Smooth muscle cell (in vitro differentiated cells): ENCODE measurements at regions not wholly inside any gene's neighbourhood (a gene's known extent, or its start where the extent isn't known, plus 50 kb on each side); places are given as distances from the start of the nearest gene placed in this dataset.

Experiments
- DNase-seq: peaks from one replicate; lab custom pipeline; 2025; ENCODE audit not compliant: unreplicated experiment; lab: John Stamatoyannopoulos, UW
- H2AFZ ChIP-seq: fragments of 200-600 bp; sonication (generic); 2 replicates; pipeline ENCODE4 v1.6.0; 2016; ENCODE audit warnings: antibody characterized with exemption, low read depth, mild to moderate bottlenecking
- H3F3A ChIP-seq: fragments of 200-600 bp; sonication (generic); 2 replicates; pipeline ENCODE4 v1.6.0; 2017; ENCODE audit warnings: antibody characterized with exemption, low read depth
- H3K27ac ChIP-seq: fragments of 200-600 bp; sonication (generic); 2 replicates; pipeline ENCODE4 v1.5.1; 2016; ENCODE audit warnings: low read depth, mild to moderate bottlenecking
- H3K27me3 ChIP-seq: fragments of 200-600 bp; sonication (generic); 2 replicates; pipeline ENCODE4 v1.6.1; 2016; ENCODE audit warnings: low read depth, mild to moderate bottlenecking
- H3K36me3 ChIP-seq: fragments of 200-600 bp; sonication (generic); 2 replicates; pipeline ENCODE4 v1.5.1; 2016; ENCODE audit warnings: low read depth
- H3K4me1 ChIP-seq: fragments of 200-600 bp; sonication (generic); 2 replicates; pipeline ENCODE4 v1.5.1; 2016; ENCODE audit warnings: low read depth
- H3K4me2 ChIP-seq: fragments of 200-600 bp; sonication (generic); 2 replicates; pipeline ENCODE4 v1.6.0; 2016; ENCODE audit warnings: mild to moderate bottlenecking
- H3K4me3 ChIP-seq: fragments of 200-600 bp; sonication (generic); 2 replicates; pipeline ENCODE4 v1.5.1; 2016; ENCODE audit warnings: mild to moderate bottlenecking
- H3K79me2 ChIP-seq: fragments of 200-600 bp; sonication (generic); 2 replicates; pipeline ENCODE4 v1.6.0; 2016; ENCODE audit warnings: low read depth, mild to moderate bottlenecking
- H3K9ac ChIP-seq: fragments of 200-600 bp; sonication (generic); 2 replicates; pipeline ENCODE4 v1.6.0; 2016; ENCODE audit warnings: low read depth
- H3K9me3 ChIP-seq: fragments of 200-600 bp; sonication (generic); replicated peaks from 2 replicates; pipeline ENCODE4 v1.5.1; 2016; ENCODE audit warnings: low read depth
- H4K20me1 ChIP-seq: fragments of 200-600 bp; sonication (generic); 2 replicates; pipeline ENCODE4 v1.6.0; 2016; ENCODE audit warnings: low read depth
- CTCF ChIP-seq: fragments of 200-600 bp; sonication (generic); IDR thresholded peaks from 2 replicates; pipeline ENCODE4 v1.5.1; 2017; ENCODE audit warnings: borderline replicate concordance, mild to moderate bottlenecking, antibody characterized with exemption; ENCODE audit not compliant: insufficient read depth, poor library complexity, severe bottlenecking
- WGBS: methylation state at CpG from one replicate; pipeline ENCODE4 v1.1.7; 2016; ENCODE audit warnings: low lambda C conversion rate; 5-methylcytosine and 5-hydroxymethylcytosine counted together

GRCh38 chr12:17333287-17333686, 727.3 kb upstream of the LMO3 start:
- Histone ChIP-seq H3K79me2 (no peaks in the 10 kb centered on the region), H3K36me3 (no peaks in the 10 kb centered on the region), H3K27ac (no peak overlapping the region), H3K4me2 (no peak overlapping the region), H3K9ac (no peak overlapping the region), H3K4me3 (no peak overlapping the region), H4K20me1 (no peaks in the 10 kb centered on the region), H3K4me1 (no peaks in the 10 kb centered on the region), H3F3A (no peaks in the 10 kb centered on the region), H3K9me3 (no peaks in the 10 kb centered on the region), H3K27me3 (no peaks in the 10 kb centered on the region), H2AFZ (no peak overlapping the region)
- no peak for DNase-seq
- 89% methylated on average over 3 of the region's 3 CpGs for WGBS
- no peak for TF ChIP-seq CTCF

- H3K27me3 ChIP-seq: no peaks in the 10 kb centered on the region
- no peak overlapping the region for H3K4me2 ChIP-seq
- no peaks in the 10 kb centered on the region for H3F3A ChIP-seq
- no peak overlapping the region for H3K27ac ChIP-seq
- H3K79me2 ChIP-seq: no peaks in the 10 kb centered on the region
- no peaks in the 10 kb centered on the region for H3K36me3 ChIP-seq
- WGBS: 32% methylated on average over 2 of the region's 2 CpGs
- no peaks in the 10 kb centered on the region for H3K9me3 ChIP-seq
- H3K4me1 ChIP-seq: no peaks in the 10 kb centered on the region
- DNase-seq: no peak
- no peak overlapping the region for H3K4me3 ChIP-seq
- no peak overlapping the region for H3K9ac ChIP-seq
- TF ChIP-seq CTCF: no peak
- no peaks in the 10 kb centered on the region for H4K20me1 ChIP-seq
- no peak overlapping the region for H2AFZ ChIP-seq
Measured at GRCh38 chr12:17326649-17327048, 720.7 kb upstream of the LMO3 start.

DNA sequence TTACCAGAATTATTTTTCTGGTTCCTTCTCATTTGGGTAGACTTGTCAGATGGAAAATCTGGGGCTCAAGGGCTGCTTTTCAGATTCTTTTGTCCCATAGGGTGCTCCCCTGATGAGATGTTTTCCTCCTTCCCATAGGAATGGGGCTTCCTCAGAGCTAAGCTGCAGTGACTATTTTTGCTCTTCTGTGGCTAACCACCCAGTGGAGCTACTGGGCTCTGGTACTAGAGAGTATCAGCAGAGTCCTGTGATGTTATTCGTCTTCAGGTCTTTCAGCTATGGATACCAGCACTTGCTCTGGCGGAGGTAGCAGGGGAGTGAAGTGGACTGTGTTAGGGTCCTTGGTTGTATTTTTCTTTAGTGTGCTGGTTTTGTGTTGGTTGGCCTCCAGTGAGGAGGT, 716.1 kb upstream of the LMO3 start:
- no peak overlapping the region for H3K4me2 ChIP-seq
- no peaks in the 10 kb centered on the region for H3F3A ChIP-seq
- no peaks in the 10 kb centered on the region for H3K4me1 ChIP-seq
- no peak for DNase-seq
- H3K27ac ChIP-seq: no peak overlapping the region
- no peaks in the 10 kb centered on the region for H3K9me3 ChIP-seq
- H3K9ac ChIP-seq: no peak overlapping the region
- no peaks in the 10 kb centered on the region for H3K36me3 ChIP-seq
- no peak overlapping the region for H2AFZ ChIP-seq
- H4K20me1 ChIP-seq: no peaks in the 10 kb centered on the region
- no peaks in the 10 kb centered on the region for H3K79me2 ChIP-seq
- no peak for TF ChIP-seq CTCF
- 95% methylated on average over 2 of the region's 2 CpGs for WGBS
- H3K4me3 ChIP-seq: no peak overlapping the region
- no peaks in the 10 kb centered on the region for H3K27me3 ChIP-seq

GRCh38 chr12:17304503-17305347, 698.8 kb upstream of the LMO3 start:
- whole genome bisulfite sequencing: 89% methylated on average over 7 of the region's 7 CpGs
- Histone ChIP-seq H3K36me3 (no peaks in the 10 kb centered on the region), H3K27ac (no peak overlapping the region), H3K4me1 (no peaks in the 10 kb centered on the region), H3K4me3 (no peak overlapping the region), H3F3A (no peaks in the 10 kb centered on the region), H2AFZ (no peak overlapping the region), H3K4me2 (no peak overlapping the region), H3K9me3 (no peaks in the 10 kb centered on the region), H4K20me1 (no peaks in the 10 kb centered on the region), H3K9ac (no peak overlapping the region), H3K79me2 (no peaks in the 10 kb centered on the region), H3K27me3 (no peaks in the 10 kb centered on the region)
- DNase-seq: no peak
- no peak for TF ChIP-seq CTCF
